ENCODE measurements at regions not wholly inside any gene's neighbourhood (a gene's known extent, or its start where the extent isn't known, plus 50 kb on each side); places are given as distances from the start of the nearest gene placed in this dataset.

- no peak for DNase-seq
Measured at GRCh38 chr1:14220811-14221210, 377.7 kb upstream of the KAZN start.

GRCh38 chr1:14222086-14222485 lies 376.4 kb upstream of the KAZN start:
- no peak for DNase-seq

GRCh38 chr1:14228677-14229076 lies 369.8 kb upstream of the KAZN start:
- DNase-seq, result no peak

GRCh38 chr1:14233510-14233909 lies 365.0 kb upstream of the KAZN start:
- no peak for DNase-seq

GRCh38 chr1:14236097-14236496 lies 362.4 kb upstream of the KAZN start:
- no peak for DNase-seq

- no peak for DNase-seq
Measured at GRCh38 chr1:14238472-14239307, 359.8 kb upstream of the KAZN start.

- no peak for DNase-seq
Measured at GRCh38 chr1:14240265-14240664, 358.2 kb upstream of the KAZN start.

- DNase-seq, result no peak
Measured at GRCh38 chr1:14242123-14242522, 356.4 kb upstream of the KAZN start.

- no peak for DNase-seq
Measured at GRCh38 chr1:14242870-14243269, 355.6 kb upstream of the KAZN start.

- no peak for DNase-seq
Measured at GRCh38 chr1:14245954-14246353, 352.5 kb upstream of the KAZN start.

- no peak for DNase-seq
Measured at GRCh38 chr1:14246471-14246870, 352.0 kb upstream of the KAZN start.

- no peak for DNase-seq
Measured at GRCh38 chr1:14247666-14248065, 350.8 kb upstream of the KAZN start.

GRCh38 chr1:14251871-14252270 lies 346.6 kb upstream of the KAZN start:
- no peak for DNase-seq

GRCh38 chr1:14253676-14254075 lies 344.8 kb upstream of the KAZN start:
- no peak for DNase-seq

- no peak for DNase-seq
Measured at GRCh38 chr1:14254251-14254650, 344.2 kb upstream of the KAZN start.

GRCh38 chr1:14255233-14255632 lies 343.3 kb upstream of the KAZN start:
- no peak for DNase-seq

GRCh38 chr1:14255711-14256110 lies 342.8 kb upstream of the KAZN start:
- no peak for DNase-seq

- no peak for DNase-seq
Measured at GRCh38 chr1:14259191-14259757, 339.2 kb upstream of the KAZN start.

- no peak for DNase-seq
Measured at GRCh38 chr1:14260480-14260879, 338.0 kb upstream of the KAZN start.

- DNase-seq, result no peak
Measured at GRCh38 chr1:14261395-14261794, 337.1 kb upstream of the KAZN start.

GRCh38 chr1:14262637-14263036 lies 335.8 kb upstream of the KAZN start:
- DNase-seq, result no peak

GRCh38 chr1:14263225-14263624 lies 335.3 kb upstream of the KAZN start:
- no peak for DNase-seq

GRCh38 chr1:14263671-14264070 lies 334.8 kb upstream of the KAZN start:
- no peak for DNase-seq

GRCh38 chr1:14265495-14265894 lies 333.0 kb upstream of the KAZN start:
- DNase-seq, result no peak

- DNase-seq, result no peak
Measured at GRCh38 chr1:14267991-14268390, 330.5 kb upstream of the KAZN start.
